Activated effector memory CD4-positive, alpha-beta T cell treated with Interleukin-2 at 50 U/mL for 16 hours (primary cell): ENCODE measurements at regions not wholly inside any gene's neighbourhood (a gene's known extent, or its start where the extent isn't known, plus 50 kb on each side); places are given as distances from the start of the nearest gene placed in this dataset.

Source experiments
- DNase-seq: peaks from one replicate; pipeline ENCODE4 v3.0.0-alpha.2; 2020

DNA sequence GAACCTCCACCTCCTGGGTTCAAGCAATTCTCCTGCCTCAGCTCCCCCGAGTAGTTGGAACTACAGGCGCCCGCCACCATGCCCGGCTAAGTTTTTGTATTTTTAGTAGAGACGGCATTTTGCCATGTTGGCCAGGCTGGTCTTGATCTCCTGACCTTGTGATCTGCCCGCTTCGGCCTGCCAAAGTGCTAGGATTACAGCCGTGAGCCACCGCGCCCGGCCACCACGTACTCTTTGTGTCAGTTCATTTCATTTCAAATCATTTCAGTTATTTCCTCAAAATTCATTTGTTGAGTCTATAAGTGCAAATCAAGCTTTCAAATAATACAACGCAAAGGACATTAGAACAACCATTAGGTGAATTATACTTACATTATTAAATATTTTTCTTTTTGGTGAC lies 943.8 kb downstream of the TYW1 start:
- no peak for DNase-seq

DNA sequence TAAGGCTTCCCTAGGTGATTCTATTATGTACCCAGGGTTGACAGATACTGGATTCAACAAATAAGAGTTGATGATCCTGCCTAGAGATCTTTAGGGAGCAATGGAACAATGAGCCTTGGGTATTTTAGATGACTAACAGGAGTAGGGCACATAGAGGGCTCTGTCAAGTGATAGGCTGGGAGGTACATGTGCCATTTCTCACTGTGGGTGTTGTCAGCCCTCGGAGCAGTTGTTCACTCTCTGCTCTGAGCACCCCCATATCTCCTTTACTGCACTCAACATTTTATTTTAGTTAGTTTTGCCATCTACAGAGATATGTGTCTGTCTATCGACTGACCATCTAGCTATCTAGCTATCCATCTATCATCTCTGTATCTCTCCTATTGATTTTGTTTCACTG lies 950.6 kb downstream of the TYW1 start:
- DNase-seq: no peak

DNA sequence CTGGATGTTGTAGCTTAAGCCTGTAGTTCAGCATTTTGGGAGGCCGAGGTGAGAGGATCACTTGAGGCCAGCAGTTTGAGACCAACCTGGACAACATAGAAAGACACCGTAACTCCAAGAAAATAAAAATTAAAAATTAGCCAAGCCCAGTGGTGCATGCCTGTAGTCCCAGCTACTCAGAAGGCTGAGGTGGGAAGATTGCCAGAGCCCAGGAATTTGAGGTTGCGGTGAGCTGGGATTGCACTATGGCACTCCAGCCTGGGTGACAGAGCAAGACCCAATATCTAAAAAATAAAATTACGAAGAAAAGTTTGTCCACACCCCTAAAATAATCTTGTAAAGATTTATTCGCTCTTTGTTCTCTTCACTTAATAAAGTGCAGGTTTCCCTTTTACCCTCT lies 951.0 kb downstream of the TYW1 start:
- DNase-seq: no peak

DNA sequence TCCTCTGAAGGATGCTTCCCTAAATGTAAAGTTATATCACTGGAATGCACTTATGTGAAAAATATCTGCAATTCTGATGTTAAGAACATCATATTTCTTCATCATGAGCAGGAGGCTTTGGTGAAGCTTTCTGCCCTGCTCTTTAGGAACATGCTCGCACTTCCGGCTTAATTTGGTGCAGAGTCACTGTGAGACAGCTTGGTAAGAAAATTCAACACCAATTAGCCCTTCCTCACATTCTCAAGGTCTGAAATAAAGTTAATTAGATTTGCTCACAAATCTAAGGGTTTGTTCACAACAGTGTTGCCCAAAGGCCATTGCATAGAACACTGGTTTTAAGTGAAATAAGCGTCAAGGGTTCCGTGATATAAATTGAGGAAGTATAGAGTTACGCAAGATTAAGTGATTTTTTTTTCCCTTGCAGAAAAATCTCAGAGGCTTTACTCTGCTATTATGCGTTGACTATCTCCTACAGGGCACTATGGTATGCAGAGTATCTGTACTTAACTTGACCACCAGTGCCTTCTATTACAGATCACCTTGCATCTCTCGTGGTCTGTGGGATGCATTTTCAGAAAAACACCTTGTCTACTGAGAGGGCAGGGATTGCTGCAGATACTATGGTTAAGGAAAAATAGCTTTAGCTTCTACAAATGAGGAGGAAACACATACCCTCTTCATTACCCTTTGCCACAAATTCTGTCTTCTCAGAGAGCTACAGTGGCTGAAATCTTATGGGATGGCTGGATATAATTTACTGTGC lies 953.9 kb downstream of the TYW1 start:
- DNase-seq: no peak

DNA sequence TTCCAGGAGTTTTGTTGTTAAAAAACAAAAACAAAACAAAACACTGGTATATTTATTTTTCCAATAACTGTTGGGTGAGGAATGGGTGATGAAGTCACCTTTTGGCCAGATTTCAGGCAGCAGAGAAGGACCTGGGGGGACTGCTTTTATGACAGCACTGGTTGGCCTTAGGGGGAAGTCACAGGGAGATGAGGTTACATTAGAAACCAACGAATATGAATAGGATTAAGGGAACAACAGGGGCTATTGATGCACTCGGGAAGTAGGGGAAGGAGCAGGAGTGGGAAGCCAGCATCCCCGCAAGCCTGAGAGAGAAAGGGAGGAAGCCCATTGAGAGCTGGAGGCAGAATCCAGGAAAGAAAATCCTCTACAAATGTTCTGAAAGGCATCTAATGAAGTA lies 958.4 kb downstream of the TYW1 start:
- no peak for DNase-seq

DNA sequence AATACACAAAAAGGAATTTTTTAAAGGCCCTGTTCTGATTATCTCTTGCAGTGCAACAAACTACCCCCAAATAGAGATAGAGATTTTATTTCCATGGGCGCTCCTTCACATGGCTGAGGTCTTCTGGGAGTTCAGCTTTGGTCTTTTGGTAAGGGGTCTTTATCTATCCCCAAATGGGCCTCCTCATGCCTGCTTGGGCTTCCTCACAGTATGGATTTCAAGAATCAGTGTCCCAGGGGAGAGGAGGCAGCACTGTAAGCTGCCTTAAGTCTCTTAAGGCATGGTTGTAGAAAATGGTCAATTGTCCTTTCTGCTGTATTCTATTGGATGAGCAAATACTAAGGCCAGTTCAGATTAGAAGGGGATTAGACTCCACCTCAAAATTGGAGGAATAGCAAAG lies 966.2 kb downstream of the TYW1 start:
- DNase-seq: no peak

DNA sequence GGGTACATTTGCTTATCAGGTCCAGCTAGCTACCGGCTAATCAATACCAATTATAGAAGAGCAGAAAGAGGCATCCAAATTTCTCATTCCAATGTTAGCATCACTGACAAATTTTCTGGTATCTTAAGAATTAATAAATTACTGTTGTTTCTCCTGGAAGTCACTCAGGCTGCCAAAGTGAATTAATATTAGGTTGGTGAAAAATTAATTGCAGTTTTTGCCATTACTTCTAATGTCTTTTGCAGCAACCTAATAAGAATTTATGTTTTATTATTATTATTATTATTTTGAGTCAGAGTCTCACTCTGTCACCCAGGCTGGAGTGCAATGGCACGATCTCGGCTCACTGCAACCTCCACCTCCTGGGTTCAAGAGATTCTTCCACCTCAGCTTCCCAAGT lies 979.9 kb downstream of the TYW1 start:
- no peak for DNase-seq

DNA sequence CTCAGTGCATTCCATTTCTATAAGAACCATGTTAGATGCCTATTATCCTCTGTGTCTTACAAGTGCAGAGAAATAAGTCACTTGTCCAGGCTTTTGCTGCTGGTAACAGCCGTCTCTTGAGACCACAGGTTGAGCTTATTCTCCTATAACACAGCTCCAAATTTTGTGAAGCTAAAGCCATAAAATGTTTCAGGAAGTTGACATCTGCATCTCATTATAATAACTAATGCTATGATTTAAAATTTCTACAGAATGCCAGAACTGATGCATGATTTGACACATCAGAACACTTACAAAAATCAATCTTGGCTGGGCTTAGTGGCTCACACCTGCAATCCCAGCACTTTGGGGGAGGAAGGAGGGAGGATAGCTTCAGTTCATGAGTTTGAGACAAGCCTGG lies 986.9 kb downstream of the TYW1 start:
- DNase-seq: no peak

DNA sequence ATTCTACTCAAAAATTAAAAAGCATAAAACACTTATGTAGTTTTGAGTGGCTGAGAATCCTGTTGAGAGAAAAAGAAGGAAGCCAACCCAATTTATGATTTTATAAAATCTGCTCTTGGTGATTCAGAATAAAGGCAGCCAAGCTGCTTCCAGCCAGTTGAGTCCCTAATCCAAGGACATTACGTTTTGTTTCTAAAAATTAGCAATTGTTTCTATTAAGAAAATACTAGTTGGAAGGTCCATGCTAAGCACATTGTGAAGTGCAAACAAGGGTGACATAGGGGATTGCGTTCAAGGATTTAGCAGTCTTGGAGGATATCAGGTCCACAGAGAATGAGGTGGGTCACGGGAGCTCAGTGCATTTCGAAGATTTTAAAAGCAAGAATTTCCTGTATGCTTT lies 987.7 kb downstream of the TYW1 start:
- DNase-seq: no peak

DNA sequence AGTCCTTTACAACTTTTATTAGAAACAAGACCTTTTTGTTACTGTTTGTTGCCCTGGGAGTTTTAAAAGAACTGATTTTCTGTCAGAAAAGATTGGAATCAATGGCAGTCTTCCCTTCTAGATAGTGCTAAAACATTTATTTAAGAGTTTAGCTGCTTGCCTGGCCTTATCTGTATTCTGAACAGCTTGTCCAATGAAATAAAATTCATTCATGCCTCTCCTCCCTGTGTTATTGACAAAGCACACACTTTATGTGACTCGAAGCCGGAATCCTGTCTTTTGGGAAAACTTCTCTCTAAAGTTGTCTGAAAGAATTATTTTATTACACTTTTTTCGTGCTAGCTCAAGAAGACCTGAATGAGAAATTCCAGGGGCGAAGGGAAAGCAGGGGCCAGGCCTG lies 992.5 kb downstream of the TYW1 start:
- DNase-seq: no peak

DNA sequence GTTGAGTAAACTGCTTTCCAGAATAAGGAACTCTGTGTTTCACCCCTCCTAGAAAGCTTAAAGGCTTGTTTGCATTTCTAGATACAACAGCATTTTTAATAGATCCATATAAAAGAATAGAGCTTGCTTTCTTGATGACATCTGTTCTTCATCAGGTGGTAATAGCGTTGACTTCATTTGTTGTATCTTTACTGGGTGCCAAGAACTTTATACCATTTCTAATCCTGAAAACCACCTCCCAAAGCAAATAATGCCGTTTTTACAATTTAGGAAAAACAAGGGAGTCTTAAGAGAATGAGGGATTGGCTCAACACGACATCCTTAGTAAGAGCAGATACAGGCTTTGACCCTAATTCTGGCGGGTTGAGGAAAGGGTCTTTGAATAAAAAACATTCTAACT lies 993.4 kb downstream of the TYW1 start:
- DNase-seq: no peak

DNA sequence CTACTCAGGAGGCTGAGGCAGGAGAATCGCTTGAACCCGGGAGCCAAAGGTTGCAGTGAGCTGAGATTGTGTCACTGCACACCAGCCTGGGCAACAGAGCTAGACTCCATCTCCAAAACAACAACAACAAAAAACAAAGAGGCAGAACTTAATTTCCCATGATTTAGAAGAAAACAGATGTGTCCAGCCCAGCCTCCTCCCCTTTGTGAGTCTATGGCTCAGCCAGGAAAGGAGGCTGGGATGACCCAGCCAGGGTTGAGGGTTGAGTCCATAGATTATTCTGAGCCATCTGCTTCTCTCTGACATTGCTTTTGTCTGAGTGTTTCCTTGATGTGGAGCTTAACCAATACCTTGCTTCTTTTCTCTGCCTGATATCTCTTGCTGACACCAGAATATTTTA lies 994.1 kb downstream of the TYW1 start:
- DNase-seq: no peak

DNA sequence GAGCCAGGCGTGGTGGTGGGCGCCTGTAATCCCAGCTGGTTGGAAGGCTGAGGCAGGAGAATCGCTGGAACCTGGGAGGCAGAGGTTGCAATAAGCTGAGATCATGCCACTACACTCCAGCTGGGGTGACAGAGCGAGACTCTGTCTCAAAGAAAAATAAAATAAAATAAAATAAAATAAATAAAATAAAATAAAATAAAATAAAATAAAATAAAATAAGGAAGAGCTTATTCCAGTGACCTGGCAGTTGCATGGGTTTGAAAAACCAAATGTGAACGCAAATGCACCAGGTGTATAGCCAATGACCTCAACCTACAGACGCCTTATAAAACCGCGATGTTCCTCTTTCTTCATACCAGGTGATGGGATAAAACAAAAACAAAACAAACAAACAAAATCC lies 995.7 kb downstream of the TYW1 start:
- no peak for DNase-seq

DNA sequence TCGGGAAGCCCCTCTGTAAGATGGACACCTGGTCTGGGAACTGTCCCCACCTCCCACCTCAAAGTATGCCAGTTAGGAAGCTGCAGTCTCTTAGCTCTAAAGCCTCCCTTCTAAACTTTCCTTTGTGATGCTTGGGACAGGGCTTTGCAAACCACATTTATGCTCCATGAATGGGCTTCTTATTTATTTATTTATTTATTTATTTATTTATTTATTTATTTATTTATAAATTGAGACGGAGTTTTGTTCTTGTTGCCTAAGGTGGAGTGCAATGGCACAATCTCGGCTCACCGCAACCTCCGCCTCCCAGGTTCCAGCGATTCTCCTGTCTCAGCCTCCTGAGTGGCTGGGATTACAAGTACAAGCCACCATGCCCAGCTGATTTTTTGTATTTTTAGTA lies 1009.4 kb downstream of the TYW1 start:
- no peak for DNase-seq

DNA sequence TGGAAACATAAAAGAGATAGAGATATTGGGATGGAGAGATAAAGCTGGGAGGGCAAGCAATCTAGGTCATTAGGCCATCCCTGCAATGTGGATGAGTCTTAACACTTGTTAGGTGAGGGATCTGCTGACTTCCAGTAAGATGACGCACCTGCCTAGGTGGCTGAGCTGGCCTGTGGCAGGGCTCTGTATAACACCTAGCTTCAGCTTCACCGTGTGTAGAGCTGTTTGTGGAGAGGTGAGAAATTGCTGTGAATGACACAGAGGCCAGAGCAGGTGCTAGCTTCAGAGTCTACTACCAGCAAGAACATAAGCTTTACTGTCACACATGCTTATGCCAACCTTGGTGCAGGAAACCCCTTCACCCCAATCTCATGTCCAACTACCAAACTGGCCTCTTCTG lies 1010.0 kb downstream of the TYW1 start:
- no peak for DNase-seq

DNA sequence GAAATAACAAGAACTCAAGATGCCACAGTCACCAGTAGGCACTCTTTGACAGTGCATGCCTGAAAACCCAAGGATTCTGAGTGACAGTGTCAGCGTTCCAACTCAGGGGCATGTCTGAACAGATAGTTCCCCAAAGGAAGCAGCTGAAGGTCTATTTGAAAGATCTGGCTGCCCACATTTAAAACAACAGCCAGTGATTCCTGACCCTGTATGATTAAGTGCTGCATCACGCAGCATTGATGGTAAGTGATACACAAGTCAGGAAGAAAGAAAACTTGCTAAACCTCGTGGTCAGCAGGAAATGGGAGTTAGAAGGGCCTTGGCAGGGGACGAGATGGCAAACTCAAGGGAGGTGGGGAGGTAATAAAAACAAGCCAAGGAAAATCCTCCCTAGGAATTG lies 1013.1 kb downstream of the TYW1 start:
- no peak for DNase-seq

DNA sequence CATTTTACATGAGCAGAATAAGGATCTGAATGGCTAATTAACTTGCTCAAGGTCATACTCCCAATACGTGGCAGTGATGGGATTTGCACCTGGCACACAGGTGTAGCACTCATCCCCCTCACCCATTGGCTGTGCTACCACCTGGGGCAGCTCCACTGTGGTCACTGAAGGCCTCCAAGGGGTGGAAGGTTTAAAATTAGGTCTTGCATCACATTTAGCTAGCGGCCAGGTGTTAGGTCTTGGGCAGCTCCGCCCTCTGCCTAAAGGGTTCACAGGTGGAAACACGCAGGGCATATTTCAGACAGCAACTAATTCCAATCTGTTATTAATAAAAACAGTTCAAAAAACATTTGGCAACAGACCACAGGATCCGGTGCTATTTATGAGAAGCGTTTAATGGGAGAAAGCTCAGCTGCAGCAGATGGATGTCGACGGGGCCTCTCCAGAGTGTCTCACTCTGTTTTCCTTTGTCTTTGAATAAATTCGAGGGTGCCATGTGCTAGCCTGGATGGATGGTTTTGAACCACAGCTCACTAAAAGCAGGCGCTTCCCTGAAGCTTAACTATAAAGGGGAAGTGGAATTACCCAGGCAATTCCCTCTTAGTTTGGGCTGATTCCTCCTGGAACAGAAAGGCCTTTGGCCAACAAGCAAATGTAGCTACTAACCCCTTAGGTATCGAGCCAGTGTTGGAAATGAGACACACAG lies 1017.6 kb downstream of the TYW1 start:
- DNase-seq: no peak

DNA sequence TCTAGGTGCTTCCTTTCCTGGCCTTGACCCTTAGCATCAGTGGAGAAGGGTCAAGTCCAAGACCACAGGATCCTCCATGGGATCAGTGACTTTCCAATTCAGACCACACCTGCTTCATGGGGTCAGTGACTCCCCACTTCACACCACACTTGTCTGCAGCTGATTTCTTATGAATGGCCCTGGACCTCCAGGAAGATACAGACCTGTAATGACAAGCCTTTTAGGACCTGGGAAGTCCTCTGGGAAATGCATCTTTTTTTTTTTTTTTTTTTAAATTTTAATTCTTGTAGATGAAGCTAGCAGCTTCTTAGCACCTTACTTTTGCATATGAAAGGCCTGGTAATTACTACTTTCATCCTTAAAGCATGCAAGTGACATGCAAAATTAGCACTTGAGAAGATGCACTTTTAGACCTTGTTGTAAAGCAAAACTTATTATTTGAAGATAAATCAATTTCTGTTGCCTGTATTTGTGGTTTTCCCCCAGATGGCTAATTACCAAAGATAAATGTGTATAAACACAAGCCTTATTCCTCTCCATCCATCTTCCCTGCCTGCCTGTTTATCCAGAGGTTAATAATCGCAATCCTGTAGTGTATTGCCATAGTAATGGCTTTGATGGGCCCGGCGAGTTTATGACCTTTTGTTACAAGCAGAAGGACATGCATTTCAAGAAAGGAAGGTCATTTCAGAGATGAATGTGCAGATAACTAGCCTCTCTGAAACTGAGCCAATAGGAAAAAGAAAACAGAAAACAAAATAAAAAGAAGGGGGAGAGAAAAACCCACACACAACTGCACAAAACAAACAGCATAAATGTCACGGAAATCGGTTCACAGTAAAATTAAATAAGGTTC lies 1018.7 kb downstream of the TYW1 start:
- no peak for DNase-seq

DNA sequence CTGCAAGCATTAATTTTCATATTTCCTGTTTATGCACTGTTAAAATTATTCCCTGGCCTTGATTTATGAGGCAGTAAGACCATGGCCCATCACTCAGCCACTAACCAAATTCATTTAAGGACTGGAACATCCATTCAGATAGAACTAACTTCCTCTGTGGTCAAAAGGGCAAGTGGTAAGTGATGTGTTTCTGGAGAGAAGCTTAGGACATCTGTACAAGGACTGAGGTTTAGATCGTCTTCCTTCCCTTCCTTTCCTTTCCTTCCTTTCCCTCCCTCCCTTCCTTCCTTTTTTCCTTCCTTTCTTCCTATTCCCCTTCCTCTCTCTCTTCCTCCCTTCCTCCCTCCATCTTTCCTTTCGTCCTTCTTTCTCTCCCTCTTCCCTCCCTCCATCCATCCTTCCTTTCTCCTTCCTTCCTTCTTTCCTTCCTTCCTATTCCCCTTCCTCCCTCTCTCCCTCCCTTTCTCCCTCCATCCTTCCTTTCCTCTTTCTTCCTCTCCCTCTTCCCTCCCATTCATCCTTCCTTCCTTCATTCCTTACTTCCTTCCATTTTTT lies 1019.4 kb downstream of the TYW1 start:
- no peak for DNase-seq

DNA sequence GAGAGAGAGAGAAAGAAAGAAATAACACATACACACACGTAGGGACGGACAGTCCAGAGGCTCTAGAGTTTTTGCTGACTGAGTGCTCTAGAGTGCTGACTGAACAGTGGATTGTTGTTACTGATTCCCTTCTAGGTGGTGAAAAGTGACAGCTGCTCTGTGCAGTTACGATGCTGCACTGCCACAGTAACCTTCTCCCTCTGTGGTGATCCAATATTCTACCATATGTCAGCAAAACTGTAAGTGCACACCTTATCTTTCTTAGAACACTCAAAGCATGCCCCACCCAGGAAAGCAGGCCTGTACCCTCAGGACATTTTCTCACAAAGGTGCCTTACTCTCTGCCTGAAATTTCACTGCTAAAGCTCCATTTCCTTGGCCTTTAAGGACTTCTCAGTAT lies 1023.5 kb downstream of the TYW1 start:
- no peak for DNase-seq

DNA sequence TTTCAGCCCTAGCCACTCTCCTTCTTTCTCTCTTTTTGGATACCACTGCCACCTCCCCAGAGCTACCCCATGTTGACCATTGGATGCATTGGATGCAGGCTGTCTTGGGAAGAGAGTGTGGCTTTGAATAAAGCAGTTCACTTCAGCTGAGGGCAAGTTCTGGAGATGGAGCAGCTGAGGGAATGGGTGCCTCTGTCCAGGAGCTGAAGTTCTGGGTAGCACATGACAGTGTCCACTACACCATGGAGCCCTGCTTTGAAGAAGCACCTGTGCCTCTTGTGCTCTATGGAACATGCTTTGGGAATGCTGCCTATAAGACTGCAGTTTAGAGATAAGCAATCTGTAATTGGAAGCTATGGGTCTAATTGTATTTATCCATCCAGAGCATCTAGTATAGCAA lies 1028.7 kb downstream of the TYW1 start:
- DNase-seq: no peak

DNA sequence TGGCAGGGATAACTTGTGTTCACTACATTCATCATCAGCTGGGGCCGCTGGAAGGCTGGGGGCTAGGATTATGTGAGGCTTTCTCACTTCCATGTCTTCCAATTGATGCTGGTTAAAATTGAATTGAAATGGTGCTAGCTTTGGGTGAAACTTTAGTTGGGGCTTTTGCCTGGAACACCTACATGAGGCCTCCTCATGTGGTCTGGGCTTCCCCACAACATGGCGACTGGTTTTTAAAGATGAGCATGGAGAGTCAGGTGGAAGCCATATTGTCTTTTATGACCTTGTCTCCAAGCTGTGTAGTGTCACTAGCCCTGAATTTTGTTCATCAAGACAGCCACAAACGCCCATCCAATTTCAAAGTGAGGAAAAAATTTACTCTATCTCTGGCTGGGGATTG lies 1033.9 kb downstream of the TYW1 start:
- DNase-seq: no peak

DNA sequence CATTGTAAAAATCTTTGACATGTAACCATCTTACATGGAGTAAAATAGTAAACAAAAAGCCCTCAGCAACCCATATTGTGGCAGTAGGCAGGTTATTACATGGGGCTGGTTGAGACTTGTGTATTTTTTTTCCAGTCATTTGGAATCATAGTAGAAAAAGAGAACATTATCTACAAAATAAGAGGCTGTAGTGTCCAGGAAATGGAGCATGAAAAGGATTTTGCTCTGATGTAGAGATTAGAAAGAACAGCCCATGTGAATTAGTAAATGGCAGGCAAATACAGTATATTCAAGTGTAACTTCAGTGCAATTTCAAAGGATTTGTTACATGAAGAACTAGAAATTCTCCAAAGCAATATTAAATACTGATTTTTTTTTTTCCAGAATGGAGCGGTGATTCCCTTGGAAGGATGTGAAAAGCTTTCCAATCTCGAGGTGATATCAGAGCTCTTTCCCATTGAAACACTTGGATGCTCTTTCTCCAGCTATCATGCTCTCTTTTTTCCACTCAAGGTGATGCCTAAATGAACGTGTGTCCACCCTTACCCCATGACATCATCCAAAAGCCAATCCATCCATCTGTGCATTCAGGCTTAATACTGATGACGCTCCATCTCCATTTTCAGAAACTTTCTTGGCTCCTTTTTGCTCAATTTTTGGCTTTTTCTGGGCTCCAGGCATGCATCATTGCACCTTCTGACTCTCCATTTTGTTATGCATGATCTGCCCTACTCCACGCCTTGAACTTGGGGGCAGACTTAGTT lies 1034.7 kb downstream of the TYW1 start:
- DNase-seq: no peak
